SU-DHL-6 (cell line): ENCODE measurements at regions not wholly inside any gene's neighbourhood (a gene's known extent, or its start where the extent isn't known, plus 50 kb on each side); places are given as distances from the start of the nearest gene placed in this dataset.

ENCODE experiments used
- H2AFZ ChIP-seq: fragments of 200-600 bp; sonication (generic); 2 replicates; pipeline ENCODE4 v1.6.1; 2014; ENCODE audit warnings: low read depth, mild to moderate bottlenecking, moderate library complexity, mixed read lengths, antibody characterized with exemption, low read length; ENCODE audit not compliant: severe bottlenecking
- H3F3A ChIP-seq: fragments of 200-600 bp; shearing (Covaris generic); 2 replicates; pipeline ENCODE4 v1.6.0; 2016; ENCODE audit warnings: antibody characterized with exemption, mild to moderate bottlenecking; ENCODE audit not compliant: insufficient read depth
- H3K27ac ChIP-seq: fragments of 200-600 bp; sonication (generic); 2 replicates; pipeline ENCODE4 v1.5.1; 2016; ENCODE audit warnings: low read depth, mild to moderate bottlenecking, low read length, moderate library complexity, mixed read lengths
- H3K27me3 ChIP-seq: fragments of 200-600 bp; sonication (generic), shearing (Covaris generic); 2 replicates; pipeline ENCODE4 v1.6.0; 2014; ENCODE audit warnings: mild to moderate bottlenecking, low read length
- H3K36me3 ChIP-seq: fragments of 200-600 bp; sonication (generic); 2 replicates; pipeline ENCODE4 v1.6.1; 2014; ENCODE audit warnings: mild to moderate bottlenecking, low read length, mixed read lengths
- H3K4me2 ChIP-seq: fragments of 300-600, 200-600 bp; shearing (Covaris generic), sonication (generic); 2 replicates; pipeline ENCODE4 v1.6.0; 2014; ENCODE audit warnings: low read length, low read depth, mild to moderate bottlenecking; ENCODE audit not compliant: poor library complexity, severe bottlenecking
- H3K4me3 ChIP-seq: fragments of 200-600 bp; sonication (generic); 2 replicates; pipeline ENCODE4 v1.5.1; 2014; ENCODE audit warnings: antibody characterized with exemption, low read length, mild to moderate bottlenecking, mixed read lengths; ENCODE audit not compliant: insufficient read depth, poor library complexity, severe bottlenecking
- H3K79me2 ChIP-seq: fragments of 200-600 bp; sonication (generic); 2 replicates; pipeline ENCODE4 v1.6.1; 2014; ENCODE audit warnings: mild to moderate bottlenecking, low read length, moderate library complexity; ENCODE audit not compliant: insufficient read depth
- H3K9ac ChIP-seq: fragments of 200-600 bp; sonication (generic); 2 replicates; pipeline ENCODE4 v1.7.0; 2014; ENCODE audit warnings: mild to moderate bottlenecking, low read length
- H3K9me2 ChIP-seq: fragments of 200-600 bp; sonication (generic); replicated peaks from 2 replicates; pipeline ENCODE4 v1.6.1; 2014; ENCODE audit warnings: low read length; ENCODE audit not compliant: insufficient read depth
- H3K9me3 ChIP-seq: fragments of 200-600 bp; sonication (generic); 2 replicates; pipeline ENCODE4 v1.6.1; 2014; ENCODE audit warnings: low read length, mixed read lengths; ENCODE audit not compliant: insufficient read depth
- H4K20me1 ChIP-seq: fragments of 200-600 bp; sonication (generic); 2 replicates; pipeline ENCODE4 v1.6.1; 2014; ENCODE audit warnings: low read depth, mild to moderate bottlenecking, antibody characterized with exemption, low read length, moderate library complexity, mixed read lengths
- EZH2phosphoT487 ChIP-seq: fragments of 200-600 bp; sonication (generic), shearing (Covaris generic); conservative IDR thresholded peaks from 2 replicates; pipeline ENCODE4 v1.6.1; 2018; ENCODE audit warnings: mild to moderate bottlenecking, antibody characterized with exemption, low read length, moderate library complexity, mixed read lengths
- TF ChIP-seq, protein P1 (sequence below): fragments of 200-600 bp; sonication (generic); IDR thresholded peaks from one replicate; pipeline ENCODE4 v1.5.1; 2017; ENCODE audit warnings: antibody characterized with exemption, mild to moderate bottlenecking, low read length, moderate library complexity; ENCODE audit not compliant: insufficient read depth, poor library complexity, severe bottlenecking

DNA sequence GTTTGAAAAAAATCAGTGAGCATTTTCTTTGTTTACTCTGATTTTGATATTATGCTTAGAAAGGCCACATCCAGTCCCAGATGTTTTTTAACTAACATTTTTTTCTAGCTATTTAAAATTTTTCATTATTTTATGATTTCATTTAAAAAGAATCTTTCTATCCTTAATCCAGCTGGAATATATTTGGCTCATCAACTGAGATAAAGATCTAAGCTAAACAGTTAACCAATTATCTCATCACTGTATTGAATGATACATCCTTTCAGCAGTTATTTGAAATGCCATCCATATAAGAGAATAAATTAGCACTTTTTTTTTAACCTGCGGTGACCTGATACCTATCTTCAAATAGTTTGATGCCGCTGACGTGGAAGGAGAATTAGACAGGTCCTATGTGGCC lies 245.5 kb upstream of the COPS8 start:
- TF ChIP-seq, protein P1, sequence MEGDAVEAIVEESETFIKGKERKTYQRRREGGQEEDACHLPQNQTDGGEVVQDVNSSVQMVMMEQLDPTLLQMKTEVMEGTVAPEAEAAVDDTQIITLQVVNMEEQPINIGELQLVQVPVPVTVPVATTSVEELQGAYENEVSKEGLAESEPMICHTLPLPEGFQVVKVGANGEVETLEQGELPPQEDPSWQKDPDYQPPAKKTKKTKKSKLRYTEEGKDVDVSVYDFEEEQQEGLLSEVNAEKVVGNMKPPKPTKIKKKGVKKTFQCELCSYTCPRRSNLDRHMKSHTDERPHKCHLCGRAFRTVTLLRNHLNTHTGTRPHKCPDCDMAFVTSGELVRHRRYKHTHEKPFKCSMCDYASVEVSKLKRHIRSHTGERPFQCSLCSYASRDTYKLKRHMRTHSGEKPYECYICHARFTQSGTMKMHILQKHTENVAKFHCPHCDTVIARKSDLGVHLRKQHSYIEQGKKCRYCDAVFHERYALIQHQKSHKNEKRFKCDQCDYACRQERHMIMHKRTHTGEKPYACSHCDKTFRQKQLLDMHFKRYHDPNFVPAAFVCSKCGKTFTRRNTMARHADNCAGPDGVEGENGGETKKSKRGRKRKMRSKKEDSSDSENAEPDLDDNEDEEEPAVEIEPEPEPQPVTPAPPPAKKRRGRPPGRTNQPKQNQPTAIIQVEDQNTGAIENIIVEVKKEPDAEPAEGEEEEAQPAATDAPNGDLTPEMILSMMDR = no peak
- no peak for TF ChIP-seq EZH2phosphoT487

DNA sequence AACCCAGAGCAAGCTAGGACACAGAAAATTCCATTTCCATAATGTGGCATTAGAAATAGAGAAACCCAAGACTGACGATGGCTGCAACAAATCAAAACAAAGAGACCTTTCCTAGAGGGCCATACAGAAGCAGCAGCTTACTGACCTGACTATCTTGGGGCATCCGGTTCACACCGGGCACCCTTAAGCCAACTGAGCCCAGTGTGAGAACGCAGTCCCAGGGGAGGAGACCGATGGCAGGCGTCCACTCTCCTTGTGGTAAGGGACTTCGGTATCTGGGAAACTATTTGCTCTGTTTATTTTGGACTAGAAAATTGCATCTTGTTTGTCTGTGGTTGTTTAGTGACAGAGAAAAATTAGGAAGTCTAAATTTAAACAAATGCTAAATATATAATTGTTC lies 244.8 kb upstream of the COPS8 start:
- Histone ChIP-seq H3K27ac (no peak overlapping the region), H3K27me3 (no peaks in the 10 kb centered on the region), H4K20me1 (no peaks in the 10 kb centered on the region), H3F3A (no peaks in the 10 kb centered on the region), H3K36me3 (no peaks in the 10 kb centered on the region), H2AFZ (no peak overlapping the region), H3K79me2 (no peaks in the 10 kb centered on the region), H3K9me2 (no peaks in the 10 kb centered on the region), H3K4me3 (no peak overlapping the region), H3K9me3 (no peaks in the 10 kb centered on the region), H3K4me2 (no peak overlapping the region), H3K9ac (no peak overlapping the region)
- no peak for TF ChIP-seq EZH2phosphoT487
- TF ChIP-seq, protein P1 = no peak

More for the DNA sequence above, 245.5 kb upstream of the COPS8 start:
- no peaks in the 10 kb centered on the region for H3K36me3 ChIP-seq
- no peaks in the 10 kb centered on the region for H4K20me1 ChIP-seq
- no peaks in the 10 kb centered on the region for H3K27me3 ChIP-seq
- no peaks in the 10 kb centered on the region for H3K9me2 ChIP-seq
- H3K9ac ChIP-seq = no peak overlapping the region
- no peaks in the 10 kb centered on the region for H3K79me2 ChIP-seq
- H2AFZ ChIP-seq = no peak overlapping the region
- no peaks in the 10 kb centered on the region for H3F3A ChIP-seq
- no peak overlapping the region for H3K27ac ChIP-seq
- H3K4me3 ChIP-seq = no peak overlapping the region
- H3K4me2 ChIP-seq = no peak overlapping the region
- H3K9me3 ChIP-seq = no peaks in the 10 kb centered on the region

DNA sequence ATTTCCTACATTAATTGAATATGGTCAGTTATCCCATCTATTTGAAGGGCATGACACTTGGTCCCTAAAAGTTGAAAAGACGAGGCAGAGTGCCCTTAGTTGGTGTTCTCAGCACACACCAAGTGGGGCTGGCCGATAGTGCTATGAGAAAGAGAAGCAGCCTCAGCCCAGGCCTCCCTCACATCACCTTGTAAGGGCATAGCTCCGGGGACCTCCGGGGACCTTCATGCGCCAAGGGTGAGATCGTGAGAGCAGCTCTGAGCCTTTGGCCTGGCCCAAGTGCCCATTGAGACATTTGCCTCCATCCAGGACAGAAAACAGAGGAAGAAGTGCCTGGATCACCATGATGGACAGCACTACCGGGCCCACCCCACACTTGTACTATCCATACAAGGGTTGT lies 244.3 kb upstream of the COPS8 start:
- Histone ChIP-seq H4K20me1 (no peaks in the 10 kb centered on the region), H3K9me3 (no peaks in the 10 kb centered on the region), H3K9me2 (no peaks in the 10 kb centered on the region), H3K79me2 (no peaks in the 10 kb centered on the region), H3K4me3 (no peak overlapping the region), H3K9ac (no peak overlapping the region), H3K36me3 (no peaks in the 10 kb centered on the region), H3K27me3 (no peaks in the 10 kb centered on the region), H2AFZ (no peak overlapping the region), H3K4me2 (no peak overlapping the region), H3K27ac (no peak overlapping the region), H3F3A (no peaks in the 10 kb centered on the region)
- TF ChIP-seq EZH2phosphoT487 = no peak
- TF ChIP-seq, protein P1 = no peak
